Stimulated activated CD8-positive, alpha-beta memory T cell treated with anti-CD3 and anti-CD28 coated beads, Interleukin-7, amount 100 ng/mL, for 48 hours (primary cell): ENCODE measurements at regions not wholly inside any gene's neighbourhood (a gene's known extent, or its start where the extent isn't known, plus 50 kb on each side); places are given as distances from the start of the nearest gene placed in this dataset.
"Not testable (repeated sequence)": the region's sequence is repeated elsewhere in the genome, so short reads cannot be mapped to it uniquely, and the experiment has no call there.

Source experiments
- DNase-seq, 2 donors: peaks; one replicate each; pipeline ENCODE4 v3.0.0-alpha.2; 2020; ENCODE audit warnings: low read depth in 1 of 2; ENCODE audit errors: extremely low read depth in 1 of 2

GRCh38 chr9:32067261-32067660 lies 317.2 kb upstream of the ACO1 start:
- DNase-seq, result no peak

GRCh38 chr9:32069169-32069813 lies 315.2 kb upstream of the ACO1 start:
- DNase-seq, result no peak

GRCh38 chr9:32069969-32070368 lies 314.5 kb upstream of the ACO1 start:
- DNase-seq, result no peak

- DNase-seq, result no peak
These were observed 311.9 kb upstream of the ACO1 start for GRCh38 chr9:32072570-32072969.

GRCh38 chr9:32092031-32092430 lies 292.4 kb upstream of the ACO1 start:
- no peak for DNase-seq

GRCh38 chr9:32117291-32117690 lies 267.2 kb upstream of the ACO1 start:
- DNase-seq, result no peak

- no peak for DNase-seq
These were observed 255.9 kb upstream of the ACO1 start for GRCh38 chr9:32128546-32128945.

- DNase-seq, result not testable (repeated sequence)
These were observed 253.7 kb upstream of the ACO1 start for GRCh38 chr9:32130709-32131108.

- DNase-seq, result no peak
These were observed 247.6 kb upstream of the ACO1 start for GRCh38 chr9:32136700-32137339.

GRCh38 chr9:32142074-32142473 lies 242.4 kb upstream of the ACO1 start:
- DNase-seq, result no peak

GRCh38 chr9:32148553-32148952 lies 235.9 kb upstream of the ACO1 start:
- DNase-seq, result not testable (repeated sequence)

GRCh38 chr9:32161209-32161608 lies 223.2 kb upstream of the ACO1 start:
- no peak for DNase-seq

GRCh38 chr9:32161720-32162119 lies 222.7 kb upstream of the ACO1 start:
- DNase-seq, result no peak

GRCh38 chr9:32166316-32166715 lies 218.1 kb upstream of the ACO1 start:
- DNase-seq, result not testable (repeated sequence)

- no peak for DNase-seq
These were observed 213.1 kb upstream of the ACO1 start for GRCh38 chr9:32171339-32171738.

- no peak for DNase-seq
These were observed 212.2 kb upstream of the ACO1 start for GRCh38 chr9:32172256-32172655.

GRCh38 chr9:32177396-32177795 lies 207.0 kb upstream of the ACO1 start:
- no peak for DNase-seq

- DNase-seq, result no peak
These were observed 203.8 kb upstream of the ACO1 start for GRCh38 chr9:32180597-32180996.

- no peak for DNase-seq
These were observed 184.2 kb upstream of the ACO1 start for GRCh38 chr9:32200241-32200640.

GRCh38 chr9:32200896-32201295 lies 183.5 kb upstream of the ACO1 start:
- DNase-seq, result no peak

- DNase-seq, result not testable (repeated sequence)
These were observed 175.3 kb upstream of the ACO1 start for GRCh38 chr9:32209164-32209563.

GRCh38 chr9:32218100-32218767 lies 166.2 kb upstream of the ACO1 start:
- no peak for DNase-seq
